ENCODE measurements at regions not wholly inside any gene's neighbourhood (a gene's known extent, or its start where the extent isn't known, plus 50 kb on each side); places are given as distances from the start of the nearest gene placed in this dataset.
A peak's percentile ranks its signal among the peaks of the same experiment; 100 is the strongest.
"Not testable (repeated sequence)": the region's sequence is repeated elsewhere in the genome, so short reads cannot be mapped to it uniquely, and the experiment has no call there.

GRCh38 chr12:47360771-47361388 lies 281.1 kb upstream of the AMIGO2 start:
- DNase-seq = no peak
- no peaks in the 10 kb centered on the region for H3K27me3 ChIP-seq (ENCODE audit: control insufficient read depth in 1 of 2, insufficient read depth in 2 of 2, low read length in 1 of 2)
- ATAC-seq (ENCODE audit: low FRiP score) = no peak
- no peaks in the 10 kb centered on the region for H3K9me3 ChIP-seq (ENCODE audit: control insufficient read depth, low read length)
- no peaks in the 10 kb centered on the region for H3K36me3 ChIP-seq (ENCODE audit: control insufficient read depth in 1 of 2, insufficient read depth in 2 of 2, low read length in 1 of 2)
- no peak overlapping the region for H3K4me3 ChIP-seq (ENCODE audit: low read length in 2 of 2)
- 54 to 57% methylated on average over 4 of the region's 4 CpGs for WGBS, 2 donors
- H3K4me1 ChIP-seq (ENCODE audit: control insufficient read depth in 1 of 2, insufficient read depth in 2 of 2, low read length in 2 of 2) = no peaks in the 10 kb centered on the region
- intact Hi-C loops (cut with DNase I) = no loop called here
- H3K27ac ChIP-seq (ENCODE audit: low read depth in 1 of 2, low read length in 2 of 2) = no peak overlapping the region

GRCh38 chr12:47360093-47360480 lies 280.3 kb upstream of the AMIGO2 start:
- DNase-seq (no peak), ATAC-seq (ENCODE audit: low FRiP score) (no peak)
- WGBS, 2 donors = 83 to 91% methylated on average over 1 of the region's 1 CpG
- H3K36me3 ChIP-seq (ENCODE audit: control insufficient read depth in 1 of 2, insufficient read depth in 2 of 2, low read length in 1 of 2) = no peaks in the 10 kb centered on the region
- intact Hi-C loops (cut with DNase I) = no loop called here
- no peaks in the 10 kb centered on the region for H3K4me1 ChIP-seq (ENCODE audit: control insufficient read depth in 1 of 2, insufficient read depth in 2 of 2, low read length in 2 of 2)
- no peaks in the 10 kb centered on the region for H3K27me3 ChIP-seq (ENCODE audit: control insufficient read depth in 1 of 2, insufficient read depth in 2 of 2, low read length in 1 of 2)
- no peak overlapping the region for H3K4me3 ChIP-seq (ENCODE audit: low read length in 2 of 2)
- no peaks in the 10 kb centered on the region for H3K9me3 ChIP-seq (ENCODE audit: control insufficient read depth, low read length)
- no peak overlapping the region for H3K27ac ChIP-seq (ENCODE audit: low read depth in 1 of 2, low read length in 2 of 2)

- Histone ChIP-seq H3K4me1 (ENCODE audit: control insufficient read depth in 1 of 2, insufficient read depth in 2 of 2, low read length in 2 of 2) (no peaks in the 10 kb centered on the region), H3K27ac (ENCODE audit: low read depth in 1 of 2, low read length in 2 of 2) (no peak overlapping the region), H3K4me3 (ENCODE audit: low read length in 2 of 2) (no peak overlapping the region), H3K9me3 (ENCODE audit: control insufficient read depth, low read length) (no peaks in the 10 kb centered on the region), H3K36me3 (ENCODE audit: control insufficient read depth in 1 of 2, insufficient read depth in 2 of 2, low read length in 1 of 2) (no peaks in the 10 kb centered on the region), H3K27me3 (ENCODE audit: control insufficient read depth in 1 of 2, insufficient read depth in 2 of 2, low read length in 1 of 2) (no peaks in the 10 kb centered on the region)
- DNase-seq = no peak
- 95 to 96% methylated on average over 7 of the region's 7 CpGs for WGBS, 2 donors
- no peak for ATAC-seq (ENCODE audit: low FRiP score)
- intact Hi-C loops (cut with DNase I) = no loop called here
Measured at GRCh38 chr12:47359310-47360092, 279.7 kb upstream of the AMIGO2 start.

- H3K4me3 ChIP-seq (ENCODE audit: low read length in 2 of 2); H3K36me3 ChIP-seq (ENCODE audit: control insufficient read depth in 1 of 2, insufficient read depth in 2 of 2, low read length in 1 of 2); DNase-seq; intact Hi-C loops (cut with DNase I); ATAC-seq (ENCODE audit: low FRiP score); H3K4me1 ChIP-seq (ENCODE audit: control insufficient read depth in 1 of 2, insufficient read depth in 2 of 2, low read length in 2 of 2); H3K27me3 ChIP-seq (ENCODE audit: control insufficient read depth in 1 of 2, insufficient read depth in 2 of 2, low read length in 1 of 2); H3K9me3 ChIP-seq (ENCODE audit: control insufficient read depth, low read length); H3K27ac ChIP-seq (ENCODE audit: low read depth in 1 of 2, low read length in 2 of 2): not testable (repeated sequence)
- WGBS, 2 donors = 91 to 92% methylated on average over 8 of the region's 8 CpGs
Measured at GRCh38 chr12:47357006-47357405, 277.2 kb upstream of the AMIGO2 start.

GRCh38 chr12:47356129-47356700 lies 276.5 kb upstream of the AMIGO2 start:
- DNase-seq (no peak), ATAC-seq (ENCODE audit: low FRiP score) (peak; percentile 44)
- Histone ChIP-seq H3K9me3 (ENCODE audit: control insufficient read depth, low read length) (no peaks in the 10 kb centered on the region), H3K27ac (ENCODE audit: low read depth in 1 of 2, low read length in 2 of 2) (no peak overlapping the region), H3K27me3 (ENCODE audit: control insufficient read depth in 1 of 2, insufficient read depth in 2 of 2, low read length in 1 of 2) (no peaks in the 10 kb centered on the region), H3K4me1 (ENCODE audit: control insufficient read depth in 1 of 2, insufficient read depth in 2 of 2, low read length in 2 of 2) (no peaks in the 10 kb centered on the region), H3K36me3 (ENCODE audit: control insufficient read depth in 1 of 2, insufficient read depth in 2 of 2, low read length in 1 of 2) (no peaks in the 10 kb centered on the region), H3K4me3 (ENCODE audit: low read length in 2 of 2) (no peak overlapping the region)
- intact Hi-C loops (cut with DNase I) = no loop called here
- WGBS, 2 donors = 62 to 76% methylated on average over 3 of the region's 3 CpGs

GRCh38 chr12:47353508-47353907 lies 273.7 kb upstream of the AMIGO2 start:
- WGBS, 2 donors = 65 to 84% methylated on average over 6 of the region's 6 CpGs
- Histone ChIP-seq H3K36me3 (ENCODE audit: control insufficient read depth in 1 of 2, insufficient read depth in 2 of 2, low read length in 1 of 2) (no peaks in the 10 kb centered on the region), H3K4me1 (ENCODE audit: control insufficient read depth in 1 of 2, insufficient read depth in 2 of 2, low read length in 2 of 2) (no peaks in the 10 kb centered on the region), H3K27me3 (ENCODE audit: control insufficient read depth in 1 of 2, insufficient read depth in 2 of 2, low read length in 1 of 2) (no peaks in the 10 kb centered on the region), H3K4me3 (ENCODE audit: low read length in 2 of 2) (no peak overlapping the region), H3K9me3 (ENCODE audit: control insufficient read depth, low read length) (no peaks in the 10 kb centered on the region), H3K27ac (ENCODE audit: low read depth in 1 of 2, low read length in 2 of 2) (no peak overlapping the region)
- DNase-seq (no peak), ATAC-seq (ENCODE audit: low FRiP score) (no peak)
- intact Hi-C loops (cut with DNase I) = no loop called here

GRCh38 chr12:47352067-47352466 lies 272.3 kb upstream of the AMIGO2 start:
- DNase-seq (no peak), ATAC-seq (ENCODE audit: low FRiP score) (no peak)
- Histone ChIP-seq H3K4me1 (ENCODE audit: control insufficient read depth in 1 of 2, insufficient read depth in 2 of 2, low read length in 2 of 2) (no peaks in the 10 kb centered on the region), H3K36me3 (ENCODE audit: control insufficient read depth in 1 of 2, insufficient read depth in 2 of 2, low read length in 1 of 2) (no peaks in the 10 kb centered on the region), H3K4me3 (ENCODE audit: low read length in 2 of 2) (no peak overlapping the region), H3K27me3 (ENCODE audit: control insufficient read depth in 1 of 2, insufficient read depth in 2 of 2, low read length in 1 of 2) (no peaks in the 10 kb centered on the region), H3K9me3 (ENCODE audit: control insufficient read depth, low read length) (no peaks in the 10 kb centered on the region), H3K27ac (ENCODE audit: low read depth in 1 of 2, low read length in 2 of 2) (no peak overlapping the region)
- intact Hi-C loops (cut with DNase I) = no loop called here
- 93 to 95% methylated on average over 2 of the region's 2 CpGs for WGBS, 2 donors

- WGBS, 2 donors = 91 to 93% methylated on average over 2 of the region's 2 CpGs
- Histone ChIP-seq H3K27ac (ENCODE audit: low read depth in 1 of 2, low read length in 2 of 2) (no peak overlapping the region), H3K27me3 (ENCODE audit: control insufficient read depth in 1 of 2, insufficient read depth in 2 of 2, low read length in 1 of 2) (no peaks in the 10 kb centered on the region), H3K9me3 (ENCODE audit: control insufficient read depth, low read length) (no peaks in the 10 kb centered on the region), H3K4me1 (ENCODE audit: control insufficient read depth in 1 of 2, insufficient read depth in 2 of 2, low read length in 2 of 2) (no peaks in the 10 kb centered on the region), H3K4me3 (ENCODE audit: low read length in 2 of 2) (no peak overlapping the region), H3K36me3 (ENCODE audit: control insufficient read depth in 1 of 2, insufficient read depth in 2 of 2, low read length in 1 of 2) (no peaks in the 10 kb centered on the region)
- DNase-seq (no peak), ATAC-seq (ENCODE audit: low FRiP score) (no peak)
- intact Hi-C loops (cut with DNase I) = no loop called here
Measured at GRCh38 chr12:47351526-47351925, 271.8 kb upstream of the AMIGO2 start.

- no peak for DNase-seq
- H3K4me1 ChIP-seq (ENCODE audit: control insufficient read depth in 1 of 2, insufficient read depth in 2 of 2, low read length in 2 of 2) = no peaks in the 10 kb centered on the region
- H3K27ac ChIP-seq (ENCODE audit: low read depth in 1 of 2, low read length in 2 of 2) = no peak overlapping the region
- ATAC-seq (ENCODE audit: low FRiP score) = no peak
- intact Hi-C loops (cut with DNase I) = no loop called here
- no peak overlapping the region for H3K4me3 ChIP-seq (ENCODE audit: low read length in 2 of 2)
- no peaks in the 10 kb centered on the region for H3K9me3 ChIP-seq (ENCODE audit: control insufficient read depth, low read length)
- no peaks in the 10 kb centered on the region for H3K27me3 ChIP-seq (ENCODE audit: control insufficient read depth in 1 of 2, insufficient read depth in 2 of 2, low read length in 1 of 2)
- no peaks in the 10 kb centered on the region for H3K36me3 ChIP-seq (ENCODE audit: control insufficient read depth in 1 of 2, insufficient read depth in 2 of 2, low read length in 1 of 2)
Measured at GRCh38 chr12:47350062-47350408, 270.3 kb upstream of the AMIGO2 start.

All from aorta (tissue), 5 donors.